LNCaP clone FGC (cell line): ENCODE measurements at regions not wholly inside any gene's neighbourhood (a gene's known extent, or its start where the extent isn't known, plus 50 kb on each side); places are given as distances from the start of the nearest gene placed in this dataset.

Experiments used
- DNase-seq: peaks from one replicate; pipeline ENCODE4 v3.0.0-alpha.2; 2011; ENCODE audit warnings: low read depth
- H3K4me3 ChIP-seq: 2 replicates; pipeline ENCODE4 v1.5.1; 2011; ENCODE audit warnings: mild to moderate bottlenecking, low read depth, low read length, control low read depth
- CTCF ChIP-seq: IDR thresholded peaks from 2 replicates; pipeline ENCODE4 v1.5.1; 2012; ENCODE audit warnings: mild to moderate bottlenecking; ENCODE audit not compliant: control insufficient read depth, insufficient read depth; ENCODE audit errors: extremely low read depth

- DNase-seq, result no peak
- TF ChIP-seq CTCF, result no peak
- H3K4me3 ChIP-seq, result no peak overlapping the region
Observed at GRCh38 chr10:30793093-30793492, 163.5 kb upstream of the LYZL2 start.

- no peak for DNase-seq
Observed at GRCh38 chr10:30792025-30792424, 162.5 kb upstream of the LYZL2 start.

GRCh38 chr10:30791197-30791611 is 161.7 kb upstream of the LYZL2 start:
- no peak for TF ChIP-seq CTCF
- no peak for DNase-seq
- H3K4me3 ChIP-seq, result no peak overlapping the region

More at GRCh38 chr10:30792025-30792424, 162.5 kb upstream of the LYZL2 start:
- no peak for TF ChIP-seq CTCF
- no peak overlapping the region for H3K4me3 ChIP-seq

GRCh38 chr10:30789806-30790205 is 160.3 kb upstream of the LYZL2 start:
- no peak for DNase-seq
- no peak overlapping the region for H3K4me3 ChIP-seq
- TF ChIP-seq CTCF, result no peak

- no peak for TF ChIP-seq CTCF
- DNase-seq, result no peak
- H3K4me3 ChIP-seq, result no peak overlapping the region
Observed at GRCh38 chr10:30788307-30788706, 158.8 kb upstream of the LYZL2 start.

- no peak overlapping the region for H3K4me3 ChIP-seq
- no peak for TF ChIP-seq CTCF
Observed at GRCh38 chr10:30786906-30787305, 157.4 kb upstream of the LYZL2 start.

GRCh38 chr10:30786131-30786530 is 156.6 kb upstream of the LYZL2 start:
- TF ChIP-seq CTCF, result no peak
- DNase-seq, result no peak
- H3K4me3 ChIP-seq, result no peak overlapping the region

More at GRCh38 chr10:30786906-30787305, 157.4 kb upstream of the LYZL2 start:
- no peak for DNase-seq
